Progenitor cell of endocrine pancreas (in vitro differentiated cells): ENCODE measurements at regions not wholly inside any gene's neighbourhood (a gene's known extent, or its start where the extent isn't known, plus 50 kb on each side); places are given as distances from the start of the nearest gene placed in this dataset.
A peak's percentile ranks its signal among the peaks of the same experiment; 100 is the strongest.

Source experiments
- DNase-seq: peaks from one replicate; pipeline ENCODE4 v3.0.0; 2021; ENCODE audit warnings: low spot score; ENCODE audit not compliant: unreplicated experiment
- H3K27ac Mint-ChIP-seq: 2 replicates; pipeline ENCODE4 v1.8.0; 2021; ENCODE audit warnings: mild to moderate bottlenecking, moderate library complexity, mixed read lengths
- H3K27me3 Mint-ChIP-seq: 2 replicates; pipeline ENCODE4 v1.8.0; 2021; ENCODE audit warnings: mixed read lengths
- H3K36me3 Mint-ChIP-seq: 2 replicates; pipeline ENCODE4 v1.8.0; 2022; ENCODE audit warnings: mixed read lengths; ENCODE audit not compliant: insufficient read depth
- H3K4me1 Mint-ChIP-seq: 2 replicates; pipeline ENCODE4 v1.8.0; 2021; ENCODE audit warnings: low read depth, mixed read lengths
- H3K4me3 Mint-ChIP-seq: 2 replicates; pipeline ENCODE4 v1.8.0; 2021; ENCODE audit warnings: low read depth, mild to moderate bottlenecking, moderate library complexity, mixed read lengths
- H3K9me3 Mint-ChIP-seq: 2 replicates; pipeline ENCODE4 v1.8.0; 2021; ENCODE audit warnings: low read depth, mixed read lengths
- CTCF ChIP-seq: fragments of 200-600 bp; sonication (generic); IDR thresholded peaks from one replicate; pipeline ENCODE4 v1.5.0; 2021; ENCODE audit warnings: antibody characterized with exemption, mild to moderate bottlenecking; ENCODE audit not compliant: unreplicated experiment

- H3K4me1 Mint-ChIP-seq: peaks cover 14% of the 10 kb centered on the region
- peak overlapping the region; percentile 50 for H3K27ac Mint-ChIP-seq
- H3K36me3 Mint-ChIP-seq: no peaks in the 10 kb centered on the region
- H3K9me3 Mint-ChIP-seq: no peaks in the 10 kb centered on the region
- H3K27me3 Mint-ChIP-seq: peaks cover 5% of the 10 kb centered on the region
- no peak for TF ChIP-seq CTCF
- no peak for DNase-seq
- H3K4me3 Mint-ChIP-seq: peak overlapping the region; percentile 25
These were observed 147.9 kb upstream of the CBLN2 start for GRCh38 chr18:72692086-72692485.

GRCh38 chr18:72687736-72688135 lies 143.6 kb upstream of the CBLN2 start:
- peaks cover 10% of the 10 kb centered on the region for H3K4me1 Mint-ChIP-seq
- DNase-seq: no peak
- no peaks in the 10 kb centered on the region for H3K36me3 Mint-ChIP-seq
- no peaks in the 10 kb centered on the region for H3K9me3 Mint-ChIP-seq
- TF ChIP-seq CTCF: no peak
- peaks cover 9% of the 10 kb centered on the region for H3K27me3 Mint-ChIP-seq
- H3K27ac Mint-ChIP-seq: no peak overlapping the region
- no peak overlapping the region for H3K4me3 Mint-ChIP-seq

GRCh38 chr18:72675394-72675793 lies 131.3 kb upstream of the CBLN2 start:
- Mint-ChIP-seq H3K36me3 (no peaks in the 10 kb centered on the region), H3K9me3 (no peaks in the 10 kb centered on the region), H3K27me3 (peaks cover 5% of the 10 kb centered on the region), H3K27ac (no peak overlapping the region), H3K4me3 (no peak overlapping the region), H3K4me1 (peaks cover 10% of the 10 kb centered on the region)
- TF ChIP-seq CTCF: no peak
- DNase-seq: no peak

GRCh38 chr18:72674710-72675109 lies 130.6 kb upstream of the CBLN2 start:
- Mint-ChIP-seq H3K27ac (no peak overlapping the region), H3K27me3 (peaks cover 5% of the 10 kb centered on the region), H3K9me3 (no peaks in the 10 kb centered on the region), H3K36me3 (no peaks in the 10 kb centered on the region), H3K4me1 (peaks cover 10% of the 10 kb centered on the region), H3K4me3 (no peak overlapping the region)
- DNase-seq: no peak
- no peak for TF ChIP-seq CTCF

- no peak for TF ChIP-seq CTCF
- Mint-ChIP-seq H3K27ac (no peak overlapping the region), H3K9me3 (no peaks in the 10 kb centered on the region), H3K4me1 (peaks cover 8% of the 10 kb centered on the region), H3K4me3 (no peak overlapping the region), H3K27me3 (peaks cover 8% of the 10 kb centered on the region), H3K36me3 (no peaks in the 10 kb centered on the region)
- DNase-seq: no peak
These were observed 129.1 kb upstream of the CBLN2 start for GRCh38 chr18:72673242-72673641.
